ENCODE measurements at regions not wholly inside any gene's neighbourhood (a gene's known extent, or its start where the extent isn't known, plus 50 kb on each side); places are given as distances from the start of the nearest gene placed in this dataset.

- TF ChIP-seq CTCF (IDR thresholded peaks at IDR 0.05): no peak
- Histone ChIP-seq H3K4me3 (no peak overlapping the region), H3K36me3 (no peaks in the 10 kb centered on the region), H3K9me3 (no peaks in the 10 kb centered on the region), H3K27ac (no peak overlapping the region), H3K4me1 (no peaks in the 10 kb centered on the region), H3K27me3 (no peaks in the 10 kb centered on the region)
- intact Hi-C loops (cut with DNase I): no loop called here
- DNase-seq (ENCODE audit: low spot score in 2 of 2): no peak
Measured at GRCh38 chrX:124209792-124210576, 122.5 kb upstream of the TEX13D start.

GRCh38 chrX:124211312-124211942, 121.0 kb upstream of the TEX13D start:
- Histone ChIP-seq H3K4me3 (no peak overlapping the region), H3K27me3 (no peaks in the 10 kb centered on the region), H3K27ac (no peak overlapping the region), H3K36me3 (no peaks in the 10 kb centered on the region), H3K9me3 (no peaks in the 10 kb centered on the region), H3K4me1 (no peaks in the 10 kb centered on the region)
- DNase-seq (ENCODE audit: low spot score in 2 of 2): no peak
- intact Hi-C loops (cut with DNase I): no loop called here
- TF ChIP-seq CTCF (IDR thresholded peaks at IDR 0.05): peak; percentile 20 to 40 (median 27)

GRCh38 chrX:124212622-124213021, 119.8 kb upstream of the TEX13D start:
- Histone ChIP-seq H3K9me3 (no peaks in the 10 kb centered on the region), H3K4me3 (no peak overlapping the region), H3K27me3 (no peaks in the 10 kb centered on the region), H3K27ac (no peak overlapping the region), H3K4me1 (no peaks in the 10 kb centered on the region), H3K36me3 (no peaks in the 10 kb centered on the region)
- intact Hi-C loops (cut with DNase I): no loop called here
- DNase-seq (ENCODE audit: low spot score in 2 of 2): no peak
- no peak for TF ChIP-seq CTCF (IDR thresholded peaks at IDR 0.05)

- Histone ChIP-seq H3K36me3 (no peaks in the 10 kb centered on the region), H3K9me3 (no peaks in the 10 kb centered on the region), H3K4me1 (no peaks in the 10 kb centered on the region), H3K27me3 (no peaks in the 10 kb centered on the region), H3K27ac (no peak overlapping the region), H3K4me3 (no peak overlapping the region)
- TF ChIP-seq CTCF (IDR thresholded peaks at IDR 0.05): no peak
- intact Hi-C loops (cut with DNase I): no loop called here
- DNase-seq (ENCODE audit: low spot score in 2 of 2): no peak
Measured at GRCh38 chrX:124215786-124216185, 116.7 kb upstream of the TEX13D start.

GRCh38 chrX:124216396-124217115, 115.9 kb upstream of the TEX13D start:
- no peaks in the 10 kb centered on the region for H3K27me3 ChIP-seq
- no peak overlapping the region for H3K27ac ChIP-seq
- no peaks in the 10 kb centered on the region for H3K4me1 ChIP-seq
- no peaks in the 10 kb centered on the region for H3K9me3 ChIP-seq
- H3K4me3 ChIP-seq: no peak overlapping the region
- no peak for TF ChIP-seq CTCF (IDR thresholded peaks at IDR 0.05)
- intact Hi-C loops (cut with DNase I): no loop called here
- DNase-seq (ENCODE audit: low spot score in 2 of 2): no peak
- H3K36me3 ChIP-seq: no peaks in the 10 kb centered on the region

Data from ascending aorta (tissue), 2 donors.